Esophagus muscularis mucosa (tissue), 4 donors: ENCODE measurements at regions not wholly inside any gene's neighbourhood (a gene's known extent, or its start where the extent isn't known, plus 50 kb on each side); places are given as distances from the start of the nearest gene placed in this dataset.

Source experiments
- DNase-seq: peaks from one replicate; pipeline ENCODE4 v3.0.0-alpha.2; 2017; ENCODE audit errors: extremely low spot score
- H3K27ac ChIP-seq, 4 donors: fragments of 200-600 bp; sonication (generic); replicated peaks in 1 of 4; 1 replicate in 3 of 4; 2 replicates in 1 of 4; pipeline ENCODE4 v1.5.1; 2016 to 2019; ENCODE audit warnings: mild to moderate bottlenecking in 1 of 4
- H3K27me3 ChIP-seq, 4 donors: fragments of 200-600 bp; sonication (generic); one replicate each; pipeline versions ENCODE4 v1.5.1 to v1.6.0; 2016 to 2019
- H3K36me3 ChIP-seq, 4 donors: fragments of 200-600 bp; sonication (generic); one replicate each; pipeline ENCODE4 v1.5.1; 2016 to 2019
- H3K4me1 ChIP-seq, 4 donors: fragments of 200-600 bp; sonication (generic); one replicate each; pipeline ENCODE4 v1.5.1; 2016 to 2019
- H3K4me3 ChIP-seq, 4 donors: fragments of 200-600 bp; sonication (generic); 1 replicate in 2 of 4; 2 replicates in 2 of 4; pipeline ENCODE4 v1.5.1; 2016 to 2019; ENCODE audit warnings: mild to moderate bottlenecking in 4 of 4, moderate library complexity in 1 of 4
- H3K9me3 ChIP-seq, 4 donors: fragments of 200-600 bp; sonication (generic); 1 replicate in 3 of 4; 2 replicates in 1 of 4; pipeline ENCODE4 v1.5.1; 2016 to 2019
- CTCF ChIP-seq, 3 experiments: fragments of 200-600 bp in 2 of 3; fragments of 450-650 bp in 1 of 3; sonication (generic) in 2 of 3; IDR thresholded peaks; one replicate each; pipeline ENCODE4 v1.5.1; 2017 to 2019; ENCODE audit warnings: antibody characterized with exemption in 3 of 3, mild to moderate bottlenecking in 2 of 3, moderate library complexity in 1 of 3
- EP300 ChIP-seq: sonication (generic); formaldehyde crosslinking; IDR thresholded peaks from one replicate; pipeline ENCODE4 v1.6.1; 2017; ENCODE audit warnings: antibody characterized with exemption
- POLR2A ChIP-seq: fragments of 450-650 bp; IDR thresholded peaks from one replicate; pipeline ENCODE4 v1.6.1; 2017; ENCODE audit warnings: antibody characterized with exemption, moderate library complexity, mild to moderate bottlenecking, low read depth
- POLR2AphosphoS5 ChIP-seq, 2 donors: sonication (generic); formaldehyde crosslinking; IDR thresholded peaks; one replicate each; pipeline ENCODE4 v1.6.1; 2017; ENCODE audit warnings: antibody characterized with exemption in 2 of 2
- WGBS: methylation state at CpG from one replicate; pipeline ENCODE4 v1.1.5; 2018; 5-methylcytosine and 5-hydroxymethylcytosine counted together
- intact Hi-C: fragments of 100-400 bp; cut with DNase I; formaldehyde crosslinking; loops from one replicate; pipeline ENCODE4 v1.15.1; 2023

DNA sequence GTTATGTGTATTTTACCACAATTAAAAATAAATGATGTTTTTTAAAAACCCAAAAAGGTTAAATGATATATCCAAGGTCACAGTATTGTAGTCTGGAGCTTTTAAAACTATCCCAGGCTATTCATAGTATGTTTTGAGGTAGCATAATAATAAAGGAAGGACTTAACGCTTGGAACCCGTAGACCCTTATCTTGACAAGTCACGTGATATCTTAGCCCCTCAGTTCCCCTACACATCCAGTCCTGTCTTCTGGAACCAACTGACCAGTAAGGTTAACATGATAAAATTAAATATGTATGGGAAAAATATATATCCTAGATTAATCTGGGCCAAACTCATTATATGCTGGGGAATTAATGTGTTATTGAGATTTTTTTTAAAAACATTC lies 142.2 kb downstream of the RXFP2 start:
- TF ChIP-seq POLR2A (no peak), CTCF (IDR thresholded peaks at IDR 0.05) (no peak), POLR2AphosphoS5 (IDR thresholded peaks at IDR 0.05) (no peak), EP300 (no peak)
- intact Hi-C loops, result no loop called here
- 95% methylated on average over 3 of the region's 3 CpGs for WGBS
- Histone ChIP-seq H3K4me1 (peaks cover 5 to 26% (median 14%) of the 10 kb centered on the region in 4 donors), H3K9me3 (no peaks in the 10 kb centered on the region), H3K4me3 (no peak overlapping the region), H3K27ac (no peak overlapping the region), H3K27me3 (no peaks in the 10 kb centered on the region), H3K36me3 (no peaks in the 10 kb centered on the region)
- no peak for DNase-seq

GRCh38 chr13:31882794-31883193 lies 143.5 kb downstream of the RXFP2 start:
- Histone ChIP-seq H3K4me3 (no peak overlapping the region), H3K36me3 (no peaks in the 10 kb centered on the region), H3K27me3 (no peaks in the 10 kb centered on the region), H3K4me1 (peaks cover 11 to 29% (median 14%) of the 10 kb centered on the region in 4 donors), H3K27ac (no peak overlapping the region), H3K9me3 (no peaks in the 10 kb centered on the region)
- TF ChIP-seq CTCF (IDR thresholded peaks at IDR 0.05), result no peak
- no peak for TF ChIP-seq EP300
- TF ChIP-seq POLR2A, result no peak
- TF ChIP-seq POLR2AphosphoS5 (IDR thresholded peaks at IDR 0.05), result no peak
- WGBS, result 84% methylated on average over 10 of the region's 10 CpGs
- no peak for DNase-seq
- intact Hi-C loops, result no loop called here

DNA sequence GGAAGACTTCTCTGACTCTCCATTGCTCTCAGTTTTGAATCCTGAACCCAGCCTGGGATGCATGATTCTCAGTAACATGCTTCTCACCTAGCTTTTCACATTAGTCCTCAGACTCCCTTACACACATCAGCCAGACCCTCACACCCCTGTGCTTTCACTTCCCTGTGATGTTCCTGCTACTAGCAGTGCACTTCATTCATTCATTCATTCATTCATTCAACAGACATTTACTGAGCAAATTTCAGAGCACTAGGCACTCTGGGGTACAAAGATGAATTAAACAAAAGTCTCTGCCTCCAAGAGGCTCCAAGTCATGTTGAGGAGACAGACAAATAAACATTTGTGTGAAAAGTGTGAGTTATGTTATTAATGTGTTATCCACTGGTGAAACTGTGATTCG lies 145.2 kb downstream of the RXFP2 start:
- no peaks in the 10 kb centered on the region for H3K36me3 ChIP-seq
- TF ChIP-seq CTCF (IDR thresholded peaks at IDR 0.05) (no peak), POLR2A (no peak), POLR2AphosphoS5 (IDR thresholded peaks at IDR 0.05) (no peak), EP300 (no peak)
- DNase-seq, result no peak
- H3K4me1 ChIP-seq, result peaks cover 11 to 34% (median 14%) of the 10 kb centered on the region in 4 donors
- H3K4me3 ChIP-seq, result no peak overlapping the region
- no peak overlapping the region for H3K27ac ChIP-seq
- no peaks in the 10 kb centered on the region for H3K27me3 ChIP-seq
- WGBS, result 73% methylated on average over 1 of the region's 1 CpG
- intact Hi-C loops, result no loop called here
- H3K9me3 ChIP-seq, result no peaks in the 10 kb centered on the region

DNA sequence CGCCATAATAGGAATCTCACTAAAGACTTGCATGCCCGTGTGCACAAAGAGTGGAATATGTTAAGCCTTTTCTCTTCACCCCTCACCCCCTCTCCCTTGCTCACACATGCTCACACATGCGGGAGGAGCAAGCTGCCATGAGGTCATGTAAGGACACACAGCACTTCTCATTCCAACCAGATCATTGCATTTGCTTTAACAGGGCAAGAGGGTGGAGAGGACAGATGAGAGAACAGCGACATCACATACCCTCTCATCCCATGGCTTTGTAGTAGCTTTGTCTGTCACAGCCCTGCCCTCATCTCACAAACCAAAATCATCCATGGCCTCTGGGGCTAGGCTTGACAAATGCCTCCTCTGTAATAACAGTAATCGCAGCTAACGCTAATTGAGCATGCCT lies 145.6 kb upstream of the FRY start:
- no peak for DNase-seq
- Histone ChIP-seq H3K4me1 (peaks cover 10 to 34% (median 11%) of the 10 kb centered on the region in 4 donors), H3K4me3 (no peak overlapping the region), H3K27ac (no peak overlapping the region), H3K36me3 (no peaks in the 10 kb centered on the region), H3K27me3 (no peaks in the 10 kb centered on the region), H3K9me3 (no peaks in the 10 kb centered on the region)
- TF ChIP-seq EP300 (no peak), POLR2AphosphoS5 (IDR thresholded peaks at IDR 0.05) (no peak), POLR2A (no peak), CTCF (IDR thresholded peaks at IDR 0.05) (no peak)
- WGBS, result 82% methylated on average over 6 of the region's 6 CpGs
- intact Hi-C loops, result no loop called here

GRCh38 chr13:31887286-31887685 lies 144.3 kb upstream of the FRY start:
- WGBS, result 51% methylated on average over 2 of the region's 2 CpGs
- no peaks in the 10 kb centered on the region for H3K27me3 ChIP-seq
- H3K36me3 ChIP-seq, result no peaks in the 10 kb centered on the region
- H3K9me3 ChIP-seq, result no peaks in the 10 kb centered on the region
- DNase-seq, result no peak
- H3K4me3 ChIP-seq, result no peak overlapping the region
- intact Hi-C loops, result no loop called here
- TF ChIP-seq POLR2AphosphoS5 (IDR thresholded peaks at IDR 0.05), result no peak
- no peak for TF ChIP-seq POLR2A
- TF ChIP-seq EP300, result no peak
- TF ChIP-seq CTCF (IDR thresholded peaks at IDR 0.05), result no peak
- no peak overlapping the region for H3K27ac ChIP-seq
- peaks cover 10 to 37% (median 14%) of the 10 kb centered on the region in 4 donors for H3K4me1 ChIP-seq
